GM08714 (cell line): ENCODE measurements at regions not wholly inside any gene's neighbourhood (a gene's known extent, or its start where the extent isn't known, plus 50 kb on each side); places are given as distances from the start of the nearest gene placed in this dataset.

ENCODE experiments used
- H3K4me3 ChIP-seq: fragments of 200-500 bp; sonication (Bioruptor generic); 2 replicates; pipeline ENCODE4 v1.5.1; 2014; ENCODE audit warnings: mild to moderate bottlenecking, low read length, inconsistent platforms
- ZNF274 ChIP-seq: IDR thresholded peaks from 2 replicates; pipeline ENCODE4 v1.6.1; 2012; ENCODE audit warnings: mild to moderate bottlenecking, low read depth, low read length

DNA sequence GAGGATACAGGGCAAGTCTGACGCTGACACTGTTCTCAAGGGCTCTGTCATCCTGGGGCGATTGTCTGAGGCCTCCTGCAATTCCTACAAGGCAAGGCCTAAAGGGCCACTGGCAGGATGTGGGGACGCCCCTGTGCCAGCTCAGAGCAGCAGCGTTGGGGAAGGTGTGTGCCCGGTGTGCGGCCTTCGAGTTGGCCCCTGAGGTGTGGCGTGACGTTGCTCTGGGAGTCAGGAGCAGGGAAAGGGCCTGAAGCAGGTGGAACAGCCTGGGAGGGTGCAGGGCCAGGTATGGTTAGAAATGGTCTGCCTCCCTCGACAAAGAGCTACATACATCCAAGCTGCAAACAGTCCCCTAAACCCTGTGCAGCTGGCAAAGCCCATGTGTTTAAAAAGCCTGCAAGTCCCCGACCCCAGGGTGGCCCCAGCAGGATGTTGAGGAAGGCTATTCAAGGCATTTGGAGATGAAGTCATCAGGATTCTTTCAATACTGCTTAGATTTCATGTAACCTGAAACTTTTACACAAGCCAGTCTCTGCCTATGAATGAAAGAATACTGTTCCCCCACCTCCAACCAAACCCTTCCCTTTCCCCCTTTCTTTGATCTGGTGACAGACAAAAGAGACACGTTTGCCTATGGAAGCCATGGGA, 142.5 kb upstream of the TNS3 start:
- no peak overlapping the region for H3K4me3 ChIP-seq
- TF ChIP-seq ZNF274, result no peak

DNA sequence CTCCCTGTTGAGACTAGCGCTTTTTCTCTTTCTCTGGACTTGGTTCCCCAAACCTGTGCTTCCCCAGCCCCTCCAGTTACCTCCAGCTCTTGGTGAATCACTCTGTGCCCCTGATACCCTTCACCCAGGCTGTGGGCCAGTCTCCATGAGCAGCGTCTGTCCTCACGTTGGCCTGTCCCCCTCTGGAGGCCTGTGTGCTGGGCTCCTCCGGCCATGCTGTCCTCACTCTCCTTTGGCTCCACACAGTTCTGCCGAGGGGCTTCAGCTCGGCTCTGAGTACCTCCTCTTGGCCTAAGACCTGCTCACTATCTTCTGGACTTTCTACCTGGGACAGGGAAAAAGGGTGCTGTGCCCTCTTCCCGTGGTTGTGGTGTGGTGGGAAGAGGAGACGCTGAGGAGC, 140.2 kb upstream of the TNS3 start:
- no peak for TF ChIP-seq ZNF274
- no peak overlapping the region for H3K4me3 ChIP-seq

DNA sequence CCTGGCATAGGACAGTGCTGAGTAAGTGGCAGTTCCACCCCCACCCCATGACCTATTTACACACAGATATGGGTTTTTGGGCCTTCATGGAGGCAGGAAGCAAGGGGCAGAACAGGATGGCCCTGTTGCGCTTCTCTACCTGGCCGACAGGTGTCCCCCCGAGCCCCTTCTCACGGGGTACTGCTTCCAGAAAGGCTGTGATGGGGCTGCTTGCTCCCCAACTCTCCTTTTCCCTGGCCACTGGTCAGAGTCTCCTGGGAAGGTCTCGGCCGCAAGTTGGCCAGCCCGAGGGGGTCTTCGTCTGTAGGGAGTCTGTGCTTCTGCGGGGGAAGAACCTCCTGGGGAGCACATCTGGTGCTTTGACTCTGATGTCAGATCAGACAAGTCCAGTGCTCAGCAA, 139.8 kb upstream of the TNS3 start:
- H3K4me3 ChIP-seq, result no peak overlapping the region
- no peak for TF ChIP-seq ZNF274

DNA sequence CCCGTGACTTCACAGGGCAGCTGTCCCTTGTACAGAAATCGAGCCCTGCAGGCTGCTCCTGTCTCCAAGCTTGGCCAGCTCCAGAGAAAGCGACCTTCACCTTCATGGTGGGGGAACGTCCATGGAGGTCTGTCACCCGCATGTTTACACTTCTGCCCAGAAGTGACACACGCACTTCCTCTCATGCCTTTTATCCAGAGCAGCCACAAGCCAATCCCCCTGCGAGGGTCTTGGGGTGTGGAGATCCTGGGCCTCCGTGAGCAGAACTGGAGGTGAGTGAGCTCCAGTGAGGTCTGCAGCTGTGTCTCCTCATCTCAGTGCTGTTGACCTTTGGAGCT, 139.0 kb upstream of the TNS3 start:
- no peak overlapping the region for H3K4me3 ChIP-seq
- no peak for TF ChIP-seq ZNF274

DNA sequence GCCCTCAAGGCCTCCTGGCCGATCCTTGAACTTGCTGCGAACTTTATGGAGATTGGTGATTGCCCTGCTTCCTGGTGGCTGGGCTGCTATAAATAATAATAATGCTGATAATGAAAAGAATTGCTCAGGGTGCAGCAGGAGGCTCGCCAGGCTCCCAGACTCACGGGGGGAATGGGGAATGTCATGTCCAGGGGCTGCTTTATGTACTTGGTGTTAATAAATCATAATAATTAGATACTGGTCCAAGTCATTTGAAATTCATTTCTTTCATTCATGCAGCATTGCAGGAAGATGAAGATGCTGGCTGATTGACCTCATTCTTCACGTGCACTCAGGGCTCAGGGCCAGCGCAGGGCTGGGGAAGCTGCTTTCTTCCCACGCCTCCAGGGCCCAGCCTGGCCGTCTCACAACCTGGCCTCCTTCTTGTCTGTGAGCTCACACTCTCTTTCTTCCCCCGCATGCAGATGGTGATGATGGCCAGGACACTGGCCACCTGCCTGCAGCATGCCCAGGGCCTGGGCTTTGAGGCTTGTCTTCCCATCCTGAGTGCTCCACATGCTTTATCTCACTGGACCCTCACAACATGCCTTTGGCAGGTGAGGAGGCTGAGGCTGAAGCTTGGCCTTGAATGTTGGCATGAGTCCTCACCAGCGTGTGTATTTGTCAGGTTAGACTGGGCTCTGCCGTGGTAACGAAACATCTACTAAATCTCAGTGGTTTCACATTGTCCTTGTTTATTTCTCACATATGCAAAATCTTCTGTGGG, 138.4 kb upstream of the TNS3 start:
- H3K4me3 ChIP-seq, result no peak overlapping the region
- no peak for TF ChIP-seq ZNF274

DNA sequence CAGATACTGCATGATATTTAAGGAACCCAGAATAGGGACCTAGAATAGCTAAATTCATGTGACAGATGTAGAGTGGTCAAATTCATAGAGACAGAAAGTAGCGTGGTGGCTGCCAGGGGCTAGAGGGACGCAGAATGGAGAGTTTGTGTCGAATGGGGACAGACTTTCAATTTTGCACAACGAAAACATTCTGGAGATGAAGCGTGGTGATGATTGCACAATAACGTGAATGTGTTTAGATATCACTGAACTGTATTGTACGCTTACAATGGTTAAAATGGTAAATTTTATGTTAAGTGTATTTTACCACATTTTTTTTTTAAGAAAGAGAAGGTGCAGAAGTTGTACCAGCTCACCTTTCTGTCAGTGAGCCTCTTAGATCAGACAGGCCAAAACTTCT, 137.8 kb upstream of the TNS3 start:
- TF ChIP-seq ZNF274, result no peak
- H3K4me3 ChIP-seq, result no peak overlapping the region

DNA sequence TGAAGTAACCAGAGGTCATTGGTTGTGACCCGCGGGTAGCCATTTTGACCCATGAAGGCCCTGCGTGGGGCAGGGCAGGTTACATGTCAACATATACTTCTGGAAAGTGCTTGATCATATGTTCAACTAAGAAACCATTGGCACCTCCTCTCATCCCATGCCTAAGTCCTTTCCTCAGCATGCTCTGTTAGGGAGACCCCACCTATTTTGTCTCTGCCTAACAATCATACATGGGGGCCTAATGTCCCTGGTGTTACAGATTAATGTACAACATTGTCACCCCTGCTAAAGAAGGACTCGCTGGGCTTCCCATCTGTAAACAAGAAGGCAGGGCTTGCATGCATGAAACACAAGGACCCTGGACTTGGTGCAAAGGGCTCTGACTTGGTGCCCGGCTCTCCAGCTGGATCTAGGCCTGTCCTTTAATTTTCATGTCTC, 133.7 kb upstream of the TNS3 start:
- peak overlapping the region; percentile 34; the same call in 1 of the 2 replicates for H3K4me3 ChIP-seq
- no peak for TF ChIP-seq ZNF274

DNA sequence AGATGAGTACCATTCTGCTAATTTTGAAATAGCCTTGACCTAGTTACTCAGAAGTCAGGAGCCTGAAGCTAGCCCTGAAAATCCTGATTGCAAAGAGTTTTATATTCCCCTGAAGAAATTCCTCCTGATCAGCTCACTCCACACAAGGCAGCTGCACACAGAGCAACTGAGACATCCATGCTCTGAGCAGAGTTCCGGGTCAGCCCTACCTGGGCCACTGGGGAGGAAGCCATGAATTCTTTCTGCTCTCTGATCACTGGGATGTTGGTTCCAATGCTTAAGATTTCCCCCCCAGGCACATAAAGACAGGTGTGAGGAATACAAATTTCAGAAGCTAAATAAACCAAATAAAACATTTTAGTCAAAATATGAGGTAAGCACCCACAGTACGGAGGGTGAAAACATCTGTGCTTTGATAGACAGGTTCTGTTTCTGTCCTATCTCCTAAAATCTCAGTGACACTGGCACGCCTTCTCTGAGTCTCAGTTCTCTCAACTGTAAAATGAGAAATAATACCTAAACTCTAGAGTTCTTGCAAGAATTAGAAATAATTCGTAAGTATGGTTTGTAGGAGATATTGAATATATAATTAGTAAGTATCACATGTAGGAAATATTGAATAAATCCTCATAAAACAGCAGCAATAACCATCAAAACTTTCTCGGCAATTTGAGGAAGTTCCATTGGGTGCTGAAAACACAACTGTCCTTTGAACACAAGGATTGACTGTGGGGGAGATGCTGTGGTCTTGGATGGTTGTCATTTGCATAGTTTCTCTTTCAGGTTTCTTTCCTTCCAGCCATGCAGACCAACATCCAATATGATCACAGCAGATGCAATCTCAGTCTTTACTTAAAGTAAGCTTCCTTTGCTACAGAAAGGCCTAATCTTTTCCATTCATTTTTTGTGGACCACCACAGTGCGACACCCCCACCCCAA, 133.0 kb upstream of the TNS3 start:
- no peak for TF ChIP-seq ZNF274
- H3K4me3 ChIP-seq, result peak overlapping the region; percentile 34; the same call in 1 of the 2 replicates

DNA sequence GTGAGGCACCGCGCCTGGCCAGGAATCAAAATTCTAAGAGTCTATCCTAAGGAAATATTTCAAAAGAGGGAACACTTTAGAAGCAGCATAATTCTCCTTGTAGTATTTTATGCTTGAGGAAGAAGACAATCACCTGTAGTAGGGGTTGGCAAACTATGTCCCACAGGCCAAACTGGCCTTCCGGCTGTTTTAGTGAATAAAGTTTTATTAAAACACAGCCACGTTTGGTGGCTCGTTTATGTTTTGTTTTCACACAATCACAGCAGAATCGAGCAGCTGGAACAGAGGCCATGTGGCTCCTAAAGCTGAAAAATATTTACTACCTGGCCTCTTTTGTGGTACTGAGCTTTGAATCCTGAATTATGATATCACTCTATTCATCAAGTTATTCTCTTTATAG, 131.7 kb upstream of the TNS3 start:
- TF ChIP-seq ZNF274, result no peak
- H3K4me3 ChIP-seq, result no peak overlapping the region

DNA sequence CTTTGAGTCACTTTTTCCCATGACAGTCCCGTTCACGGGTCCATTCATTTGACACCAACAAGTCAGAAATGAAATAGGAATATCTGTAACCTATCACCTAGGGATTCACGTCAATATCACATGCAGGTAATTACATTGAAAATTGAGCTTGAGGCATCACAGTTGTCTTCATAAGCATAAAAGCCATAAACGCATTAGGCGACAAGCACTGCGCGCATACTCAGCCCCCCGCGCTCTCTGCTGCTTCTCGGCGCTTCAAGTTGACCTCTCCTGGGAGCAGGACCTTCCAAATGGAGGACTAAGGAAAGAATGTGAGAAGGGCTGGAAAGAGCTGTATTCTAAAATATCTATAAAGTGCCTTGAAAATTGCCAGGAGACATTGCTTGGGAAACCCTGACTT, 130.5 kb upstream of the TNS3 start:
- TF ChIP-seq ZNF274, result no peak
- no peak overlapping the region for H3K4me3 ChIP-seq

DNA sequence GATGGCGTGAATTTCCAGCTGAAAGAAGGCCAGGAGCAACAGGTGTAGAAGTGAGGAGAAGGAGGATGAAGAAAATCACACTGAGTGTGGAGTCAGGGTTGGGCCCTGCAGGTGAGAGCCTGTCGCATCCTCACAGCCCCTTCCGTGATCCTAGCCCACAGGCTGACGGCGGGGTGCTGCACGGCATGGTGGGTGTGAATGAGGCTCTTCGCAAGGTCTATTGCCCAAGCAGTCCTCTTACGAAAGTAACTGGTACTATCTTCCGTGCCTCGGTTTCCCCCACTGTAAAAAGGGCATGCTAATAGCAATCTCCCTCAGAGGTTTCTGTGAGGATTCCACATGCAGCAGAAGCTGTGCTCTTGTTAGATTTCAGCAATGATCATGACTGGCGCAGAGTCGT, 129.9 kb upstream of the TNS3 start:
- no peak overlapping the region for H3K4me3 ChIP-seq
- TF ChIP-seq ZNF274, result no peak

DNA sequence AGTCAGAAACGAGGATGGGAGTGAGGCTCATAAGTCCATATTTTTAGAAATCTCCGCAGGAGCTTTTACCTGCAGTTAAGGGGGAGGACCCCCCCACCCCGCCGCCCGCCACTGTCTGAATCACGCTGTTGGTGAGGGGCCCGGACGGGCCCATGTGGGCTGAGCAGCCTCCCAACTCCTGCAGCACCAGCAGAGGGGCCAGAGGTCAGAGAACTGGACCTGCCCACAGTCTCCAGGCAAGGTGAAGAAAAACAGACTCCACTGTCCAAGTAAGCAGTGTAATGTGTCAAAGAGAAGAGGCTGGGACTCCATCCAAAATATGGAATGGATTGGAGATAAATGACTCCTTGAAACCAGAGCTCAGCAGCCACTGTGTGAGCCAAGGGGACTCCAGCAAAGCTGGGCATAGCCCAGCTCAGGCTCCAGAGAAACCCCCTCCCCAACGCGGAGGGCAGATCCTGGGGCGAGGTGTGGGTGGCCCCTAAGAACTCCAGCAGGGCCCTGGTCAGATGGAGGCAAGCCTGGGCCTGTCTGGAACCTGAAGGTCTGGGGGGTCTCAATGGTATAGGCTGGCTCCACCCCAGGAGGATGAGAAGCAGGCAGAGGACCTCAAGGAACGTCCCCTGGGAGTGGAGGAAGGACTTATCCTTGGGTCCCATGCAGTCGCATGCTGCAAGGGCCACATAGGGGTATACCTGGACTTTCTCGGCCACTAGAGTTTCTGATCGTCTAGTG, 128.5 kb upstream of the TNS3 start:
- no peak for TF ChIP-seq ZNF274
- no peak overlapping the region for H3K4me3 ChIP-seq

DNA sequence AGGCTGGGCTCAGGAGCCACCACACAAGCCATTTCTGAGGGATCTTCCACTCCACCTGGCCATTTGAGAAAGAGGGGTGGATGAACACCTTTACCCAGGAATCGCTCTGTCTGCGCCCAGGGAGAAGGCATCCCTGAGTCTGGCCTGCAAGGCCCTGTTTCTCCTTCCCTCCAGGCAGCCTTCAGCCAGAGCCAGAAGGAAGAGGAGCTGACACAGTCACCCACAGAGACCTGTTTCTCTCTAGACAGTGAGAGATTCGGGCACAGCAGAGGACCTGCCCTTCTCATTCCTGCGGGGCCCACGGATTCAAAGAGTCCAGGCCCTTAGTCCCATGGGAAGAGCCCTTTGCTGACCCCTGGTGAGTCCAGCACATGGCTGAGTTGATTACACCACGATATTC, 127.5 kb upstream of the TNS3 start:
- H3K4me3 ChIP-seq, result no peak overlapping the region
- no peak for TF ChIP-seq ZNF274

DNA sequence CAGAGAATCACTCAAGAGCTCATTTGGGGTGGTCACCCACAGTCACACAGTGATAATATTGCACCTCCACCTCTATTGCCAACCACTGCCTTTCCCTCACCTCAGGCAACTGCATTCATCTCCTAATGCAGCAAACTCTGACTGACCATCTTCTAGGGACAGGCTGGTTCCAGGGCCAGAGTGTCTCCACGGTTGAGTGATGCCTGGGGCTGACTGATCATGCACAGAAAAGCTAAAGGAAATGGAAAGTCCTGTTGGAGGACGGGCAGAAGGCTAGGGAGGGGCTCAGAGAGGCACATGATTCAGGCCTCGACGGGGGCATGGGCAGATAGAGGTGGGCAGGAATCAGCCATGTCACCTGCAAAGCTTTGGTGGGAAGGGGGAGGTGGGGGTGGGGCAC, 127.1 kb upstream of the TNS3 start:
- TF ChIP-seq ZNF274, result no peak
- H3K4me3 ChIP-seq, result no peak overlapping the region
